NCI-H774 (cell line): ENCODE measurements at regions not wholly inside any gene's neighbourhood (a gene's known extent, or its start where the extent isn't known, plus 50 kb on each side); places are given as distances from the start of the nearest gene placed in this dataset.

Source experiments
- DNase-seq: peaks from one replicate; lab custom pipeline; 2025; lab: John Stamatoyannopoulos, UW

DNA sequence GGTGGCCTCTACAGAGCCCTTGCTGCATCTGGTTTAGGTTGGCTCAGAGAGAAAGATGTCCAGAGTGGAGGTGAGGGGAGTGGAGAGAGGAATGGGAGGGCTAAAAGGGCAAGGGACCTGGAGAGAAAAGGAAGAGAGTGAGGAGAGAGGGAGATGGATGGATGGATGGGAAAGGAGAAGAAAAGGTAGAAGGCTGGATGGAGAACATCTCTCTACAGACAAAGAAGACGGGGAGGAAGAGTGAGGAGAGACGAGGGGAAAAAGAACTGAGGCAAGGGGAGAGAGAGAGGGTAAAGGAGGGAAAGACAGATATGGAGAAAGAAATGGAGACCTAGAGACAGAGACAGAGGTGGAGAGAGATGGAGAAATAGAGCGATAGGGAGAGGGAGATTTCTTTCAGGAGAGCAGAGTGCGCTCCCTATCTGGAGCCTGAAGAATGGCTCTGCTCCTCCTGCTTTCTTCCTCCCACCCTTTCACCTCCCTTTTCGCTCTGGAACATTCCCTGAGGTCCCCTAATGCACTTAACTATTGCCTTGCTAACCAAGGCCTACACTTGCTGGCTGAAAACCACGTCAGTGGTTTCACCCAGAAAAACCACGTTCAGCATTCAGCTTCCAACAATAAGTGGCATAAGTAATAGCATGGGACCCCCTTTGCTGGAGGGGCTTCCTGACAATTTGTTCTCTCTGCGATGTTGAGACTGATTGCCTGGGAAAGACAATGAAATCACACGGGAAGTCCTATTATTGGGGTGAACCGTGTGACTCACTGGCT lies 286.3 kb downstream of the CDH26 start:
- DNase-seq, result no peak

DNA sequence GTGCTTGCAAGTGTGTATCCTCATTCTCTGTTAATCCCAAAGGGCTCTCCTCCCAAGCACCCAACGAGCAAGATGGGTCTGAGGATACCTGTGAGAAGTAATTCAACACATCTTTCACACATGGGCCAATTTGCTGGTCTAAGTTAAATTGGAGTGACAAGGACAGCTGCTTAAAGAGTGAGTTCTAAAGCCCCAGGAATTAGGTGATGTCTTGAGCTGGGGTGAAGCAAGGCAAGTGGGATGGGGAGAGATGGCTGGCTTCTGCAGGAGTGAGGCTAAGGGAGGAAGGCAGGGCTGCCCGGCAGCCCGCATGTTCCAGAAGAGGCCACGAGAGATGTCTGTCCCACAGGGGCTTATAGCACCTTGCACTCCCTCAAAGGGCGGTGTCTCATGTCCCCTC lies 288.5 kb downstream of the CDH26 start:
- no peak for DNase-seq

GRCh38 chr20:60249436-60249835 lies 291.2 kb downstream of the CDH26 start:
- DNase-seq, result no peak

DNA sequence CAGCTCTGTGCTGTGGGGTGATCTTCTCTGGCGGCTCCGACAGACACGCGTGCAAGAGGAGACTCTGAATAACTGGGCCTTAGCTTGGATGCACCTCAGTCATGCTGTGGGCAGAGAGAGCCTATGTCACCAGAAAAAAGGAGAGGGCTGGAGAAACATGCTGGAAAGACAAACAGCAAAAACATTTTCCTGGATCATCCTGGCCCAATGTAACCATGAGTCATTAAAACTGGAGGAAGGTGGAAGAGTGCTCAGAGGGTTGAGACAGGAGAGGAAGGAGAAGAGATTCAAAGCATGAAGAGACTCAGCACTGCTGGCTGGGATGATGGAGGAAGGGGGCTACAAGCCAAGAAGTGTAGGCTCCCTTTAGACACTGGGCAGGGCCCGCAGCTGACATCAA lies 292.0 kb downstream of the CDH26 start:
- DNase-seq, result no peak

GRCh38 chr20:60252866-60253265 lies 294.6 kb downstream of the CDH26 start:
- DNase-seq, result no peak

DNA sequence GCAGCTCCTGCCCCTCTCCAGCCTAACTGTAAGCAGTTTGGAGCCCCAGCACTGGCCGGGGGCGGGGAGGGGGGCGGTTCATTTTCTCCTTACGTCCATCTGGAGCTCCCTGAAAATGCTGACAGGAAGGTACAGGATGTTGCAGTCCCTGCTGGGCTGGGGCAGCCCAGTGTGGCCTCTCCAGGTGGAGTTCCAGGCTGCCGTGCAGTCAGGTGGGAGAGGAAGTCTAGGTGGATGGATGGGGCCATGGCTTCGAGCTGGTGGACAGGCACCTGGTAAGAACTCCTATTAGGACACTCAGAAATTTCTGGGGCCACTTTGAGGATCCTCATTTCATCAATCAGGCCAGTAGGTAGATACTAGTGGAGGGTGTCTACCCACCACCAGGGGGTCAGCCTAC lies 295.2 kb downstream of the CDH26 start:
- DNase-seq, result no peak

DNA sequence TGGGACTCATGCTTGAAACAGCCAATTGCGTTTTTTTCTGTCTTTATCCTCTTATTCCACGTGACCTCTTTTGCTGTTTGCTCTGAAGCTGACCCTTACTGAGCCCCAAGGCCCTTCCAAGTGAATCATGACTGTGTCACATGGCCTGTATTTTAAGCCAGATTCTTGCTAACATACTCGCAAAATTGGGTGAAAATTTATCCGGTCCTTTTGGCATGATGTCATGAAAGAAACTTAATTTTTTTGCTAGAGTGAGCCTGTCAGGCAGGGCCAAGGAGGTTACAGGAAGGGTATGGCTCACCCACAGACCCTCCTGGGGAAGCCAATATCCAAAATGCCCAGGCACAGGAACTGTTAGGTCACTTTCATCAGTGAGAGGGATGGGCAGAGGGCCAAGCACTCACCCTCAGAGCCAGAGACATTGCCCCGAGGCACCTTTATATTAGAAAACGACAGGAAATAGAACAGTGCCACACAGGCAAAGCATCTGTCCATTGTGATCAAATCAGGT lies 296.7 kb downstream of the CDH26 start:
- DNase-seq, result no peak

GRCh38 chr20:60255415-60255814 lies 297.2 kb downstream of the CDH26 start:
- no peak for DNase-seq

DNA sequence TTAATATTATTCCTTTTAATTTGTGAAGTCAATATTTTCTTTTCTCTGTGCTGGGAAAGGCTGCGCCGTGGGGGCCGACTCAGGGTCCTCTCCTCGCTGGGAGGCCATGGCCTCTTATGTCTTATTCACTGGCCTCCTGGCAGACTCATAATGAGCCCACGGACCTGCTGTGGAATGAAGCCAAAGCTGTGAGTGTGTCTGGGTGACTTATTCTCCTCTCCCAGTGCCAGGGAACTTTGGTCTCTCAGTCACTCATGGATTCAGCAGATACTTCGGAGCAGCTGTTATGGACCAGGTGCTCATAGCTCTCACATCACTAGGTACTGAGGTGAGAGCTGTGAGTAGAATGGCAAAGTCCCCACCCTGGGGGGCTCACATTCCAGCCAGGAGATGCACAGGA lies 297.6 kb downstream of the CDH26 start:
- DNase-seq, result no peak

DNA sequence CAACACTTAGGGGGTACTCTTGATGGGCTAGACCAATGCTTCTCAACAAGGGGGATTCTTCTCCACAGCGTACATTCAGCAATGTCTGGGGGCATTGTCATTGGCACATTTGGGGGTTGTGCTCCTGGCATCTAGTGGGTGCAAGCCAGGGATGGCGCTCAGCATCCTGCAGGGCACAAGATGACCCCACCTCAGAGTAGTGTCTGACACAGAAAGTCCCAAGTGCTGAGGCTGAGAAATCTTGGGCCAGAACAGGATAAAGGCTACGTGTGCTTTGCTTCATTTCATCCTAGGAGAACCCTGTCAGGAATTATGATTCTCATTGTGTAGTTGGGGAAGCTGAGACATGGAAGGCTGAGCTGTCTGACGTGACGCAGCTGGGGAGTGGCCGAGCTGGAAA lies 298.6 kb downstream of the CDH26 start:
- no peak for DNase-seq

GRCh38 chr20:60257671-60258070 lies 299.4 kb downstream of the CDH26 start:
- DNase-seq, result no peak

- no peak for DNase-seq
Observed at GRCh38 chr20:60258255-60258863, 300.1 kb downstream of the CDH26 start.

- no peak for DNase-seq
Observed at GRCh38 chr20:60261333-60261732, 303.1 kb downstream of the CDH26 start.

GRCh38 chr20:60262967-60263603 lies 304.9 kb downstream of the CDH26 start:
- no peak for DNase-seq

DNA sequence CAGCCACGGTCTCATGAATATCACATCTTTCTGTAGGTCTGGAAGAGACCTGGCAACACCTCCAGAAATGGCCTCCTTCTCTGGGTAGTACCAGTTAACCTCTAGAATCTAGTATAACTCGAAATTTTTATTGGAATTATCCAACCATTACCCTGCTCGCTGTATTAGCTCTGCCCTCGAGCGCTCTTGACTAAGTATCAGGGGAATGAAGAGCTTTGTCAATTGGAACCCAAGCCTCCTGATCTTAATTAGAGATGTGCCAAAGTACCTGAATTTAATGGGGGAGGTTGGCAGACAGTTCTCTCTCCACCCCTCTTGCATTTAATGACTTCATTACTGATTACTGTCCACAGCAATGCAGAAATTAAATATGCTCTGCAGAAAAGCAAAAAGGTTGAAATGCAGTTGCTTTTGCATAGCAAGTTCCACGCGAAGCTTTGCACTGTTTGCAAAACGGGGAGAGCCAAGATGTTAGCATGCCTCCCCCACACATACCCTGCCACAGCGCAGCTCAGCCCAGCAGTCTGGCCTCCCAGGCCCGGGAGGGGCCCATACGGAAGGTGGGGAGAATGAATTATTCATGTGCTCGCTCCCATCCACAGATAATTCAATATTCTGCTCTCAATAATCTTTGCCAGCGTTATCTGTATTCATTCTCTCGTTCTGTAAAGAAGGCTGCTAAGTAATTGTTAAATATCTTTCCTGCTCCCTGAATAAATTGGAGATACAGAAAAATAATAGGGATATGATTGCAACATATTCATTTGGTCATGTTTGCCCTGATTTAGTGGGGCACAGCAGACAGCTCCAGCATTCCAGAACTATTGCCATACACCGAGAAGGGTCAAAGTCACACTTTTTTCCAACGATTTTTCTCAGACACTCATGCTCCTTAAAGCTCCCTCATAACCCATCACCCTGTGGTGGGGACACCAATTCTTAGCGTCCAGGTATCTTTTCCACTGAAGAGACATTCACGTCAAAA lies 305.8 kb downstream of the CDH26 start:
- DNase-seq, result no peak

DNA sequence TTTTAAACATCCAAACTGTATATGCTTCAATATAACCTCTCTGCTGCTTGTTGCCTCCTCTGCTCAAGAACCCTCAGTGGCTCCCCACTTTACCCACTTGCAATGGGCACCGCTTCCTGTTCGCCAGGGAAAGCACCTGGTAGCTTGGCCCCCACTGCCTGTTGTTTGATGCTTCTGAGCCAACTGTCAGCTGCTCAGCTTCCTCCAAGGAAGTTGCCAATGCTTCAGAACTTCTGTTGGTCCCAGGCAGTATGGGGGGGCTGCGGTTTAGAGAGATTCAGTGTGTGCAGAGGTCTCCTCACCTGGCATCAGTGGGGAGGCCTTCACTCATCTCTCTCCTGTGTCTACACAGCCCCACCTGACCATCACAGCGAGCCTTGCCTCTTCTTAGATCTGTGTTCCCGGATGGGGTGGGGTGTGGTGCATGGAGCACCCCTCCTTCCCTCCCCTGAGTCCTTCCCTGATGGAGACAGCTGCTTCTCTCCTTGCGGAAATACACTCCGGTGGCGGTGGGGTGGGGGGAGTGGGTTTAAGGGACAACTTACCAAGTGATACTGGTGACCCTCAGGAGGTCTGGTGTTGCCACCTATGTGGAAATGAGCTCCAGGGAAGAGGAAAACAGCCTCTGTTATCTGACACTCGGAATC lies 308.1 kb downstream of the CDH26 start:
- no peak for DNase-seq

GRCh38 chr20:60268491-60268890 lies 310.3 kb downstream of the CDH26 start:
- no peak for DNase-seq

DNA sequence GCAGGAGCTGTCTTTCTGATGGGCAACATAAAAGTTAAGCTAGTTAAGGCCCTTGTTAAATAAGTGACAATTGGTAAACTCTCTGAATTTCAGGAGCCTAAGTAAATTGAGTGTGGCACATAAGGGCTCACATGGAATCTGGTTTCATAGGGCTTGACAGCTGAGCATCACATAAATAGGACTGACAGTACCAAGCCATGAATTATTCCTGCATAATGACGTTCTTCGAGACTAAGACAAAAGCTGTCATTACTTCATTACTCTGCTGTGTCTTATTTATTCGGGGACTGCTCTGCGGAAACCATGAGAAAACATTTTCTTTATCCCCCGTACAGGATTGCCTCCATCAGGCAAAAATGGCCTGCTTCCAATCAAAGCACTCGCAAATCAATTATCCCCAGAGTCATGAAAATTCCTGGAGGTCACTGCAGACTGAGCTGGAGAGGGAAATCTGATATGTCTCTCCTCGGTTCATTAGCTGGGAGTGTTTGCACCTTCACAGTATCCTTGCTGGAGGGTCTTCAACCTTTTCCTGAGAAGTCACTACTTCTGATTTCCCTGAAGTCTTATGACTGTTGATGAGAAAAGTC lies 311.4 kb downstream of the CDH26 start:
- DNase-seq, result no peak

DNA sequence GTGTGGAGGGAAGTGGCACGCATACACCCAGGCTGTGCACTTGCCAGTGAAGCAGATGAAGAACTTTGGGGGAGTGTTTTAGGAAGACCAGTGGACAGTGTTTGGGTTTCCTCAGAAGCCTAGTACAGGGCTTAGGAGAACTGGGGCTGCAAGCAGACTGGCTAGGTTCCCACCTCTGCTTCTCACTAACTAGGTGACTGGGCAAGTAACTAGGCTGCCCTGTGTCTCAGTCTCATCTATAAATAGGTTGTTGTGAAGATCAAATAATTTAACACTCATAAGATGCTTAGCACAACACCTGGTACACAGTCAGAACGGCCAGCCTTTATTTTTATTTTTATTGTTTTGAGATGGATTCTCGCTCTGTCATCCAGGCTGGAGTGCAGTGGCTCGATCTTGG lies 312.1 kb downstream of the CDH26 start:
- DNase-seq, result no peak

GRCh38 chr20:60271597-60271996 lies 313.4 kb downstream of the CDH26 start:
- no peak for DNase-seq

DNA sequence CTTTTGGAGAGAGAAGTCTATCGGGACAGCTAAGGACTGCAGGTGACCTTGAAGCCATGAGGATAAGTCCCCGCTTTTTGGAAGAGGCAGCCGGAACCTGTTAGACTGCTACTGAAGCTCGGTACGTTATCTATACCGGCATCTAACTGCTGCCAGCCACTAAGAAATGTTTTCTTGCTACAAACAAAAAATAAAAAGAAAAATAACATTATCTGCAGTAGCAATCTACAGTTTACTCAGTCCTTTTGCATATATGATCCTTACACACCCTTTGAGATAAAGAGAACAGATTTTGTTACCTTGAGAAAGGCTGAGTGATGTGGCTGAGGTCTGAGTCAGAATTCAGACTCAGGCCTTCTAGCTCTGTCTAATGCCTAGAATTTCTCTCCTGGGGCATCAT lies 314.6 kb downstream of the CDH26 start:
- no peak for DNase-seq
